Fibroblast of lung (primary cell): ENCODE measurements at regions not wholly inside any gene's neighbourhood (a gene's known extent, or its start where the extent isn't known, plus 50 kb on each side); places are given as distances from the start of the nearest gene placed in this dataset.

Source experiments
- DNase-seq, 2 donors: peaks; one replicate each; pipeline versions ENCODE4 v3.0.0 to v3.0.0-alpha.2; 2010; ENCODE audit warnings: low read depth in 2 of 2
- H2AFZ ChIP-seq: 2 replicates; pipeline ENCODE4 v1.5.1; 2012; ENCODE audit warnings: low read length, control low read depth, inconsistent platforms
- H3K27ac ChIP-seq: 2 replicates; pipeline ENCODE4 v1.5.1; 2011; ENCODE audit warnings: low read length, control low read depth; ENCODE audit not compliant: insufficient read depth
- H3K27me3 ChIP-seq: 2 replicates; pipeline ENCODE4 v1.5.1; 2011; ENCODE audit warnings: mild to moderate bottlenecking, low read length; ENCODE audit not compliant: control insufficient read depth, insufficient read depth
- H3K36me3 ChIP-seq: 2 replicates; pipeline ENCODE4 v1.5.1; 2011; ENCODE audit warnings: low read length; ENCODE audit not compliant: control insufficient read depth, insufficient read depth
- H3K4me1 ChIP-seq: 2 replicates; pipeline ENCODE4 v1.5.1; 2011; ENCODE audit warnings: low read length; ENCODE audit not compliant: control insufficient read depth, insufficient read depth; ENCODE audit errors: extremely low read depth
- H3K4me2 ChIP-seq: 2 replicates; pipeline ENCODE4 v1.5.1; 2011; ENCODE audit warnings: low read length, control low read depth; ENCODE audit not compliant: insufficient read depth; ENCODE audit errors: extremely low read depth
- H3K4me3 ChIP-seq, 4 experiments: fragments of 200-600 bp in 1 of 4; sonication (generic) in 1 of 4; replicated peaks in 1 of 4; 2 replicates each; pipeline ENCODE4 v1.5.1; 2011 to 2016; ENCODE audit warnings: low read length in 4 of 4, low read depth in 3 of 4, mild to moderate bottlenecking in 3 of 4, control low read depth in 2 of 4, inconsistent platforms in 1 of 4, mixed read lengths in 1 of 4; ENCODE audit not compliant: insufficient read depth in 1 of 4; ENCODE audit errors: control extremely low read depth in 1 of 4
- H3K79me2 ChIP-seq: 2 replicates; pipeline ENCODE4 v1.5.1; 2012; ENCODE audit warnings: mild to moderate bottlenecking, low read length, inconsistent platforms; ENCODE audit not compliant: control insufficient read depth, insufficient read depth
- H3K9ac ChIP-seq: 2 replicates; pipeline ENCODE4 v1.5.1; 2011; ENCODE audit warnings: mild to moderate bottlenecking, low read length, control low read depth; ENCODE audit not compliant: insufficient read depth
- H3K9me3 ChIP-seq: 2 replicates; pipeline ENCODE4 v1.5.1; 2012; ENCODE audit warnings: low read depth, low read length; ENCODE audit not compliant: control insufficient read depth, insufficient read depth
- H4K20me1 ChIP-seq: 2 replicates; pipeline ENCODE4 v1.5.1; 2011; ENCODE audit warnings: low read length; ENCODE audit not compliant: control insufficient read depth, insufficient read depth; ENCODE audit errors: extremely low read depth
- EZH2 ChIP-seq: IDR thresholded peaks from 2 replicates; pipeline ENCODE4 v1.5.1; 2012; ENCODE audit warnings: low read length, control low read depth, mild to moderate bottlenecking; ENCODE audit errors: missing control alignments
- TF ChIP-seq, protein P1 (sequence below), 2 donors: IDR thresholded peaks in 1 of 2; conservative IDR thresholded peaks in 1 of 2; 1 replicate in 1 of 2; 2 replicates in 1 of 2; pipeline ENCODE4 v1.5.1; 2011 to 2012; ENCODE audit warnings: low read length in 2 of 2, control low read depth in 1 of 2, inconsistent platforms in 1 of 2, low read depth in 1 of 2, mild to moderate bottlenecking in 1 of 2

GRCh38 chr2:138994502-138994901 lies 214.3 kb upstream of the NXPH2 start:
- TF ChIP-seq, protein P1, sequence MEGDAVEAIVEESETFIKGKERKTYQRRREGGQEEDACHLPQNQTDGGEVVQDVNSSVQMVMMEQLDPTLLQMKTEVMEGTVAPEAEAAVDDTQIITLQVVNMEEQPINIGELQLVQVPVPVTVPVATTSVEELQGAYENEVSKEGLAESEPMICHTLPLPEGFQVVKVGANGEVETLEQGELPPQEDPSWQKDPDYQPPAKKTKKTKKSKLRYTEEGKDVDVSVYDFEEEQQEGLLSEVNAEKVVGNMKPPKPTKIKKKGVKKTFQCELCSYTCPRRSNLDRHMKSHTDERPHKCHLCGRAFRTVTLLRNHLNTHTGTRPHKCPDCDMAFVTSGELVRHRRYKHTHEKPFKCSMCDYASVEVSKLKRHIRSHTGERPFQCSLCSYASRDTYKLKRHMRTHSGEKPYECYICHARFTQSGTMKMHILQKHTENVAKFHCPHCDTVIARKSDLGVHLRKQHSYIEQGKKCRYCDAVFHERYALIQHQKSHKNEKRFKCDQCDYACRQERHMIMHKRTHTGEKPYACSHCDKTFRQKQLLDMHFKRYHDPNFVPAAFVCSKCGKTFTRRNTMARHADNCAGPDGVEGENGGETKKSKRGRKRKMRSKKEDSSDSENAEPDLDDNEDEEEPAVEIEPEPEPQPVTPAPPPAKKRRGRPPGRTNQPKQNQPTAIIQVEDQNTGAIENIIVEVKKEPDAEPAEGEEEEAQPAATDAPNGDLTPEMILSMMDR (conservative IDR thresholded peaks at IDR 0.05 in 1 of 2, IDR thresholded peaks at IDR 0.05 in 1 of 2; ENCODE audit: low read depth in 1 of 2, low read length in 2 of 2): no peak
- no peak for TF ChIP-seq EZH2
- Histone ChIP-seq H3K4me1 (no peaks in the 10 kb centered on the region), H3K79me2 (no peaks in the 10 kb centered on the region), H3K9ac (no peak overlapping the region), H3K4me3 (no peak overlapping the region), H3K9me3 (no peaks in the 10 kb centered on the region), H4K20me1 (no peaks in the 10 kb centered on the region), H3K27me3 (no peaks in the 10 kb centered on the region), H3K4me2 (no peak overlapping the region), H3K27ac (no peak overlapping the region), H3K36me3 (no peaks in the 10 kb centered on the region), H2AFZ (no peak overlapping the region)
- no peak for DNase-seq

DNA sequence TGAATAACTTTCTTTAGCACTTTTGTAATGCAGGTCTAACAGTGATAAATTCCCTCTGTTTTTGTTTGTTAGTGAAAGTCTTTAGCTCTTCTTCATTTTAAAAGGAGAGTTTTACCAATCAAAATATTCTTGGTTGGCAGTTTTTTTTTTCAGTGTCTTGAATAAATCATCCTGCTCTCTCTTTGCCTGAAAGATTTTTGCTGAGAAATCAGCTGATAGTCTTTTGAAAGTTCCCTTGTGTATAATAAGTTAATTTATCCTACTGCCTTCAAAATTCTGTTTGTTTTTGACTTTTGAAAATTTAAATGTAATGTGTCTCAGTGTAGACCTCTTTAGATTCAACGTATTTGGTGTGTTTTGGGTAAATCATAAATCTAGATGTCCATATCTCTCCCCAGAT lies 205.7 kb upstream of the NXPH2 start:
- DNase-seq: no peak
- no peaks in the 10 kb centered on the region for H3K4me1 ChIP-seq
- no peak overlapping the region for H3K4me2 ChIP-seq
- H3K27me3 ChIP-seq: no peaks in the 10 kb centered on the region
- no peak for TF ChIP-seq EZH2
- TF ChIP-seq, protein P1 (conservative IDR thresholded peaks at IDR 0.05 in 1 of 2, IDR thresholded peaks at IDR 0.05 in 1 of 2; ENCODE audit: low read depth in 1 of 2, low read length in 2 of 2): no peak
- no peak overlapping the region for H3K4me3 ChIP-seq
- H3K9ac ChIP-seq: no peak overlapping the region
- no peak overlapping the region for H2AFZ ChIP-seq
- H3K9me3 ChIP-seq: no peaks in the 10 kb centered on the region
- H3K79me2 ChIP-seq: no peaks in the 10 kb centered on the region
- H3K36me3 ChIP-seq: no peaks in the 10 kb centered on the region
- no peak overlapping the region for H3K27ac ChIP-seq
- no peaks in the 10 kb centered on the region for H4K20me1 ChIP-seq

DNA sequence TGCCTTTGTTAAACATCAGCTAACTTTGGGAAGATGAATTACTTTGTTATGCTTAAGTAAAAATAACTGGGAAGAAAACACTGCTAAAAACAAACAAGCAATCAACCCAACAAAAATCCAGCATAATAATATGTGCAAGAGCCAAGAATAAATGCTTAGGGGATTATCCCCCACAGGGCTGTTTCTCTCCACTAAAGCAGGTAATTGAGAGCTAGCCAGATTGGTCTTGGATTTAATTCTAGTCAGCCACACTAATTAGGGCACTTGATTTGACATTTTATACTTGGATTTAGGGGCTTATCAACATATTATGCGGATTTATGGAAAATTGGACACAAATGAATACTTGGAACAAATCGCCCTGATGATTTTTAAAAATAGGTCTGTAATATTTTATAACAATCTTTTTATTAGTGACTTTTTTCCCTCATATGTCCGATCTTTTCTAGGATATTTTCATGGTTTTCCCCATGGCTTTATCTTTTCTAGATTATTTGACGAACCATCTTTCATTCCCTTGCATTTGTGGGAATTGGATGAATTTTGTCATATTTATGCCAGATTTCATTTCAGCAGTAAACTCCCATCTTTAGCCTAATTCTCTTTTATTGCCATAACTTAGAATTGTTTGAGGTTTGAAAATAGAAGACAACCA lies 199.1 kb upstream of the NXPH2 start:
- Histone ChIP-seq H4K20me1 (no peaks in the 10 kb centered on the region), H3K9me3 (no peaks in the 10 kb centered on the region), H3K4me2 (no peak overlapping the region), H3K27ac (no peak overlapping the region), H3K79me2 (no peaks in the 10 kb centered on the region), H3K4me1 (no peaks in the 10 kb centered on the region), H2AFZ (no peak overlapping the region), H3K4me3 (no peak overlapping the region), H3K27me3 (no peaks in the 10 kb centered on the region), H3K9ac (no peak overlapping the region), H3K36me3 (no peaks in the 10 kb centered on the region)
- DNase-seq: no peak
- no peak for TF ChIP-seq EZH2
- TF ChIP-seq, protein P1 (conservative IDR thresholded peaks at IDR 0.05 in 1 of 2, IDR thresholded peaks at IDR 0.05 in 1 of 2; ENCODE audit: low read depth in 1 of 2, low read length in 2 of 2): no peak
